ELF-1 (cell line): ENCODE measurements at regions not wholly inside any gene's neighbourhood (a gene's known extent, or its start where the extent isn't known, plus 50 kb on each side); places are given as distances from the start of the nearest gene placed in this dataset.
"Not testable (repeated sequence)": the region's sequence is repeated elsewhere in the genome, so short reads cannot be mapped to it uniquely, and the experiment has no call there.

Experiments
- DNase-seq: peaks from one replicate; pipeline ENCODE4 v3.0.0-alpha.2; 2016; ENCODE audit warnings: low read depth, low spot score

DNA sequence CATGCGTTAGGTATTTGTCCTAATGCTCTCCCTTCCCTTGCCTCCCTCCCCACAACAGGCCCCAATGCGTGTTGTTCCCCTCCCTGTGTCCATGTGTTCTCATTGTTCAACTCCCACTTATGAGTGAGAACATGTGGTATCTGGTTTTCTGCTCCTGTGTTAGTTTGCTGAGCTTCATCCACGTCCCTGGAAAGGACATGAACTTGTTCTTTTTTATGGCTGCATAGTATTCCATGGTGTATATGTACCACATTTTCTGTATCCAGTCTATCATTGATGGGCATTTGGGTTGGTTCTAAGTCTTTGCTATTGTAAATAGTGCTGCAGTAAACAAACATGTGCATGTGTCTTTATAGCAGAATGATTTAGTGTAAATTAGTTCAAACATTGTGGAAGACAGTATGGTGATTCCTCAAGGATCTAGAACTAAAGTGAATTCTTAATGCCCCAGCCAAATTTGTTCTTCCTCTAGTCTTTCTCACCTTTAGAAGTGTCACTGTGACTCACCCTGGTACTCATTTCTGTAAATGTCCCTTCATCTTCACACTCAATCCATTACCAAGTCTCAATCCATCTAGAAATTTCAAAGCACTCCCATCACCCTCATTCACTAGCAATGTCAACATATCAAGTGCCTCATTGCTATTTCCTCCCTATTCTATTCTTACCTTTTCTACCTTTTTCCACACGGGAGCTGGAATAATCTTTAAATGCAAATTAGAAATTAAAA, 123.9 kb downstream of the MREG start:
- DNase-seq: not testable (repeated sequence)

DNA sequence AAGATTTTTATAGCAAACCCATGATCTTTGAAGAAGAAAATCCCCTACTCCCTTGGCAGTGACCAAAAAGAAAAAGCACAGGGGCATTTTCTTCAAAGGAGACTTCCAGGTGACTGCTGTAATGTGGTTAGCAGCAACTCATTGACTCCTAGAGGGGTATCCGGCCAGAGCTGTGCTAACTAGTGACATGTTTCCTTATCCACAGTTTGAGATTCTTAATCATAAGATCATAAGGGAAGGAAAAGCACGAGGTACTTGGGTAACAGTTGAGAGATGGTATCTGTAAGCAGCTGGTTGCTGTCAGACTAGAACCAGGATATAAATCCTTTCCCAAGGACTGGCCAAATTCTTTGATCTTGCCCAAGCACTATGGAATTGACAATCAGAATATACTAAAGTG, 124.7 kb downstream of the MREG start:
- DNase-seq: no peak

DNA sequence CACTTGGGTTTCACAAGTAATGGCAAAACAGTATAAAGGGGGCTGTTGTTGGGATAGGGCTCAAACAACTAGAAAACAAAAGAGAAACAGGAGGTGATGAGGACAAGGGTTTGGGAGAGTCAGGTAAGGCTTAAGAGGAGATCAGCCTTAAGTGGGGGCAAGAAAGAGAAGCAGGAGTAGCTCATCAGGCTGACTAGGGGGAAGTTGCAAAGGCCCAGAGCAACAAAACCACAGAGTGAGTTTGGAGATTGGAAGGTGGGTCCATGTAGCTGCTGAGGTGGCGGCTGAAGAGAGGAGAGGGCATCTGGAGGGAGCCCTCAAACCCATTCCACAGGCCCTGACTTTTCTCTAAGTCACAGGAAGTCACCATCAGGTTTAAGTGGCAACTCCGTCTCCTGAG, 126.0 kb downstream of the MREG start:
- no peak for DNase-seq

DNA sequence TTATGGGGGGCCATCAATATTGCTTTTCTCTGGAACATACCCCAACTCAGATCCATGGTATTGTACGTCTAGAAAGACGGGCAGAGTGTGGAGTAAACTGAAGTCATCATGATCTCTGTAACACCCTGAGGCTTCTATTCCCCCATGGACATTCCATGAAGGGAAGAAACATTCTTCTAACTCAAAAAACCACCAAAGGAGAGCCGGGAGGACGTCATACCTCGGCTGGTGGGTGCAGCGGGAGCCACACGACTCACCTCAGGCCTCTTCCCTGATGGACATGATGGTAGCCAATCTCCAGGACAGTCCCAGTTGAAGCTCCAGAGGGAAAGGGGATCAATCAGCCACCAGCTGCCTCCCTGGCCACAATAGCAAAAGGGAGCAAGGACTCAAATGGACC, 127.3 kb downstream of the MREG start:
- DNase-seq: no peak

DNA sequence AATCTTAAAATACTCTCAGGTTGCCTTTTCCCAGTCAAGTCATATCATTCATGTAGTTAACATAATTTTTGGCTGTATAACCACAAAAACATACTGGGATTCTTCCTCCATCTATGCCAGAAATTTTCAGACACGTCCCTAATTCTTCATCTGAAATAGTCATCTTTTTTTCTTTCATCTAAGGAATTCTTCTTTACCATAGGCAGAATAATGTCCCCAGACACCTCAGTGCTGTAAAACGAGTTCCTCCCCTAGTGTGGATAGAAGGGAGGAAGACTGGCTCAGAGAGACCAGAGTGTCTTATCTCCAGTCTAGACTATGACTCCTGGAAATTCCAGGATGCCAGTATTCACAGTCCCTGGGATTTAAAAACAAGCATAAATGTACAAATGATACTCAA, 127.8 kb downstream of the MREG start:
- DNase-seq: no peak

DNA sequence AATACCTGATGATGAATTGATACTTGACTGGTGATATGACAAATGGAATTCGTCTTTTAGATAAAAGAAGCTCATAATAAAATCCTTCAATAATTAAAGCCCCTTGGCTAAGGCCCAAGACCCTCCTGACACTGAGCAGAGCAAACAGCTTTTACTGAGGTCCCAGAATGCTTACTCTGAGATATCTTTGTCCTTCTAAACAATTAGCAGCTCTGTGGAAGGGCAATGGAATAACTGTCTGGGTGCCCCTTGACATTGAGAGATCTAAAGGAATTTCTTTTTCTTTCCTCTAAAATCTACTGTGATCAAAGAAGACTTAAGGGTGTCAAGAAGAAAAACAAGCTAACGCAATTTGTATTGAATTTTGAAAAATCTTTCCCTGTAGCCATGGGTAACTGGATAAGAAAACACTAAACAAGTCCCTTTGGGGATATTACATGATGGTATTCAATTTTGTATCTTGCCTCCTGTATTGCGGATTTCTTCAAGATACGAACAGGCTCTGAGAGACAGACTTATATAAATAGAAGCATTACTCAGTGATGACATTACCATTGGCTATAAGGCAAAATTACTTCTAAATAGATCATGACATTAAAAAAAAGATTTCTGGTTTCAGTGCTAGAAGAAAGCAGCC, 128.8 kb downstream of the MREG start:
- no peak for DNase-seq

DNA sequence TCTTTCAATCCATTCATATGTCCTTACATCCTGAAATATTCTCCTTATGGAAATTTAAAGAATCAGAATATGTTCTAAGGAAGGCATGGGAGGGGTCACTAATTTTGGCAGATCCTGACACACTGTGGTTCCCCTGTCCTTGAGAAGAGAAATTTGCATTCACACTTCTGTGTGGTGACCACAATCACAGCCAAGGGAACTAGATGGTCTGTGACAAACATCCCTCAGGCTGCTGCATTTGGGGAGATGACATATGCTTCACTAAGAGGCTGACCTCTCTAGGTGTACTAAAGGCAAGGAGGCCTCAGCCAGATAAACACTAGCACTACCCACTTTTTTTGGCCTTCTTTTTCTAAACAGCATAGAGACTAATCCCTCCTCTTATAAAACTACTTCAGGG, 129.6 kb downstream of the MREG start:
- no peak for DNase-seq

DNA sequence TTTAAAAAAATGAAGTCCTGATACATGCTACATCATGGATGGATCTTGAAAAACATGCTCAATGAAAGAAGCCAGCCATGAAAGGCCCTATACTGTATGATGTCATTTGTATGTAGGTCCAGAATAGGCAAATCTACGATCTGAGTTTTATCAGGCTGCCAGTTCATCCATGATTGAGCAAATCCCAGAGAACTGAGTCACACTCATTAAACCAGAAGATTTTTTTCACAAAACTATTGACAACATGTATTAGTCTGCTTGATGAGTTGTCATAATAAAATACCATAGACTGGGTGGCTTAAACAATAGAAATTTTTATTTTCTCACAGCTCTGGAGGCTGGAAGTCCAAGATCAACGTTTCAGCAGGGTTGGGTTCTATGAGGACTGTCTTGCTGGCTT, 130.7 kb downstream of the MREG start:
- no peak for DNase-seq

DNA sequence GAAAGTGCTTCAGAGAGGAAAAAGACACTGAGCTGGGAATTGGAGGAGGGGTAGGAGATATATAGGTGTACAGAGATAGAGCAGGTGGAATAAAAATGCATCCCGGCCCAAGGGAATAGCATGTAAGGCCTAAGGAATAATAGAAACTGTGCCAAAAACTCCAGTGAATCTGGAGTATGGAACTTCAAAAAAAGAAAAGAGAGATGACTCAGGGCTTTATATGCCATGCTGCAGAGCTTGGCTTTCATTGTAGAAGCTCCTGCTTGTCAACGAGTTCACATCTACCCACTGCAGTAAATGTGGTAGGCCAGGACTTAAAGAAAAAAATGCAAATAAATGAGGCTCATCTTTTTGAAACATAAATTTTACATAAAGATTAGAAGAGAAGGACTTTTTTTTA, 131.8 kb downstream of the MREG start:
- DNase-seq: no peak

DNA sequence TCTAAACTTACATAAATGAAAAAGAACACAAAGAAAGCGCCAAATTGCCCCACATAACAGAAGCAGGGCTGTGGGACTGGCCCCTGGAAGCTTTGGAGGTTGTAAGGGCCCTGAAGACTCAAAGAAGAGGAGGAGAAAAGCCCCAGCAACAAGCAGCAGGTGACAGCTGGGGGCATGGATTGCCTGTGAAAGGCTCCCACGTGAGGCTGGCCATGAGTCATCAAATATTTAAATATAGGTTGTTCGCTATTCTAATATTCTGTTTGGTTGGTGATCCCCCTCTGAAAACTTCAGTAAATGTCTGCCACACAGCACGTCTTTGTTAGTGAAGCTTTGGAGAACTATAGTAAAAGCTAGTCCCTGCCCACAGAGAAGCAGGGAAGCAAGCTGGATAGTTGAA, 132.4 kb downstream of the MREG start:
- DNase-seq: no peak

DNA sequence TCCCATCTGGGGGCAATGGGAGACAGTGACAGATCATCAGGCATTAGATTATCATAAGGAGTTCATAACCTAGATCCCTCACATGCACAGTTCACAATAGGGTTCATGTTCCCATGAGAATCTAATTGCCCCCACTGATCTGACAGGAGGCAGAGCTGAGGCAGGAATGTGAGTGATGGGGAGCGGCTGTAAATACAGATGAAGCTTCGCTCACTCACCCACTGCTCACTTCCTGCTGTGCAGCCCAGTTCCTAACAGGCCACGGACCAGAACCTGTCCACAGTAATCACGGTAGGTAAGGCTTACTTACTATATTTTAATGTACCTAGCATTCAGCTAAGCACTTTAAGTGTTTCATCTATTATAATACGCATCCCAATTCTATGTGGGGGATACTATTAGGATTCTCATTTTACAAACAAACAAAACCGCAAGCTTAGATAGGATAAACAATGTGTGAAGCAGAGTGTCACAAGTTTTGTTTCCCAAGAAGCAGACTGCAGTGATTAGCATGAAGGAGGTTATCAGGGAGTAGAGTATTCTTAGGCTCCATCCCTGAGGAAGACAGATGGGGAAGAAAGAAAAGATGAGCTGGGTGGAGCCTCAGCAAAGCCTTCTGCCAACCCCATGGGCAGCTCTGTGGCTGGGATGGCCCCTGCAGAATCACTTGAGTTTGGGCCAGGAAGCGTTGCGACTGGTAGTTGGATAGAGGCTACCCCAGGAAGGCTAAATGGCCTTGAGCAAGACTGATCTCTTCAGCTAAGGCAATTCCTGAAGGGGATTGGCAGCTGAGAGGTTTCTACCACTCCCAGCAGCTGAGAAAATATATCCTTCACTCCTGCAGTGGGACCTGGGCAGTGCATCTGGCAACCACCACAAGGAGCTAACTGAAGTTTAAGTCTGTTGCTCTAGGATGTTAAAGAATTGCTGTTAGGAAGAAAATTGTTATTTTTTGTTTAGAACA, 133.1 kb downstream of the MREG start:
- no peak for DNase-seq

DNA sequence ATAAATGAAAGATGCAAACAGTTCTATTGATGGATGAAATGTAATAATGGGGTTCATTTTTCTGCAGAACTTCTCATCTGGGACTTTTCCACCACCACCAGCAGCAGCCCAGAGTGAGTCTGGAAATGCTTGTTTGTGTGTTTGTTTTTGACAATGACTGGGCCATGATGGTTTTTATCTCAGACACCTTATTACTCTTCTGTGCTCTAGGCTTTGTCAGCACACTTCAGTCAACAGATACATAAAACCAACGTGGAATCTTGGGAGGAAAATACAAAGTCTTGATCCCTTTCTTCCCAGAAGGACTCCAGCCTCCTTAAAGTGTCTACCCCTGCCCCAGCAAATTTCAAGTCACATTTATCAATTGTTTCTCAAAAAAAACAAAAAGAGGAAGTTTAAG, 134.0 kb downstream of the MREG start:
- DNase-seq: no peak

DNA sequence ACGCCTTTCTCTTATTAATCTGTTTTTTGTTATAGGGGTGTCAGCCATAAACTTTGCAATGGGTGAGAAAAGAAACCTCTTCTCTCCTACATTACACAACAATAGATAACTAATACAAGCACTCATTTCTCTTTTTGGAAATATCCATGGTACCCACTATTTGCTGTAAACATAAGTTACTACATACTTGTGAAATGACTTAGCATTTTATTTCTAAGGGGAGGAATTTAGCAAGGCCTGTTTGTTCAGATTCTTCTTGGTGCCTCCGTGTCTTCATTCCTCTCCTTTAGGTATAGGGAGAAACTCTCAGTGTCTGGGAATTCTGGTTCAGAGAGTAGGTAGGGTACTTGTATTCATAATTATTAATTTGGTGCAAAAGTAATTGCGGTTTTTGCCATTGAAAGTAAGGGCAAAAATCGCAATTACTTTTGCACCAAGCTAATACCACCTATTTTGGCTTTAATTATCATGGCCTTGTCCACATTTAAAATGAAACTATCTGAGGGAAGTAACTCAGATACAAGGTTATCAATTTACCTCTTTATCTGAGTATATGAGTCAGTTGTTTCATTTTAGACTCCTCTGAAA, 134.8 kb downstream of the MREG start:
- no peak for DNase-seq

DNA sequence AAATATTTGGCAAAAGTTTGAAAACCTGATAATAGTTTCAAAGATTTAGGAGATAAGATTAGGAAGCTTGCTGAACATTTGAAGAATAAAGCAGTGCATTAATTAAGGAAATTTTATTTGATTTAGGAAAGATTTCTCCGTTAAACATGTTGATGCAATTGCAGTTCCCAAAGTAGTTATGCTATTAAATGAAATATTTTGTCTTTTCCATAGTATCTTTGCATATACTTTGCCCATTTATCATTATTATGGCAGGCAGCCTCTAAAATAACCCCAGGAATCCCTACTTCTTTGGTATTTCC, 136.5 kb downstream of the MREG start:
- no peak for DNase-seq

DNA sequence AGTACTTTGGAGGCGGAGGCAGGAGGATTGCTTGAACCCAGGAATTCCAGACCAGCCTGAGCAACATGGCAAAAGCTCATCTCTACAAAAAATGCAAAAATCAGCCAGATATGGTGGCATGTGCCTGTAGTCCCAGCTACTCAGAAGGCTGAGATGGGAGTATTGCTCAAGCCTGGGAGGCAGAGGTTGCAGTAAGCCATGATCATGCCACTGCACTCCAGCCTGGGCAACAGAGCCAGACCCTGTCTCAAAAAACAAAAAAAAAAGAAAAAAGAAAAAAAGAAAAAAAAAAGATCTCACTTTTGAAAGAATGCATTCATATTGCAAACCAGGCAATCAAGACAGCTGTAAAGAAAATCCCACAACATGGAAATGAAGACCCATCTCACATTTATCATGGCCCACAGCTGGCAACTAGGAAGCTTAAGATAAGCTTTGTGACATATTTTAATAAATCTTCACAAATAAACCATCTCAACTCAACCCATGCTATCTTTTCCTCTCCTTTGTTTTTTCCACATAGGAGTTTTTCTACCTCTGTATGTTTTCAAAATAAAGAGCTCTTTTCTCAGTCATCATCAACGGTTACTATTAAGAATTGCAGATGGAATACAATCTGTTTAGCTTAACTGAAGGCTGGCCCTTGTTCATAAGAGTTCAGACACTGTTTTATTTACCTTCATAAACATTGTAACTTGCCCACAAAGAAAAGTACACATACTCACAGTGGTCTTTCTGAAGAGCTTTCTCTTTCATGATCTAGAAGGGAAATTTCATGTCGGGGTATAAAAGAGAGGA, 137.0 kb downstream of the MREG start:
- no peak for DNase-seq

DNA sequence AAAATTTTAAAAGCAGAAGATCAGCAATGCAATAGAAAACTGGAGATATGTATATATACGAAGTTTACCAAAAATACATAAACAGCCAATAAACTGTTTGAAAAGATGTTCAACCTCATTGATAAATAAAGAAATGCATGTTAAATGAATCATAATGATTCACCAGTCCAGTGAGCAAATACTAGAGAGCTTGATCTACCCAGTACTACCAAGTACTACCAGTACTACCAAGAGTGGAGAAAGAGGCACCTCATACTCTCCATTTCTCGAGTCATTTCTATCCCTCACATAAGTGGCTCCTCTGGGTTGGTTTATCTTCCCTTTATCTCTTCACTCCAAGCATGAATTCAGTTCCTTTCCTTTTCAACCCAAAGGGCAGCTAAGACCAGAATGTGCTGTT, 138.9 kb downstream of the MREG start:
- no peak for DNase-seq

DNA sequence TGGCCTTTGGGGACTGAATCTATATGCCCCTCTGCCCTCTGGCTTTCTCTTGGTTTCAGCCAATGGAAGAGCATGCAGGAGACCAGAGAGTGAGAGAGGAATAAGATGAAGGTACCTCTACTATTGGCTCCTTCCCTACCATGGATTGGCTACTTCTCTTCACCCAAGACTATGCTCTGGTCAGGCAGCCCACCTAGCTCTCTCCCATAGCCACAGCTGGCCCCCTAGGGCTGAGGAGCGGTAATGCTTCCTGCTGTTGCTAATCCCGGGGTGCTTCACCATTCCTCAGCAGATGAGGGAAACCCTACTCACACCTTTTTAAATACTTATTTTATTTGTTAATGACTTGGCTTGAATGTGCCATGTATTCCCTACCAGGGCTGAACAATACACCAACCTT, 142.4 kb downstream of the MREG start:
- peak; percentile 39 for DNase-seq

DNA sequence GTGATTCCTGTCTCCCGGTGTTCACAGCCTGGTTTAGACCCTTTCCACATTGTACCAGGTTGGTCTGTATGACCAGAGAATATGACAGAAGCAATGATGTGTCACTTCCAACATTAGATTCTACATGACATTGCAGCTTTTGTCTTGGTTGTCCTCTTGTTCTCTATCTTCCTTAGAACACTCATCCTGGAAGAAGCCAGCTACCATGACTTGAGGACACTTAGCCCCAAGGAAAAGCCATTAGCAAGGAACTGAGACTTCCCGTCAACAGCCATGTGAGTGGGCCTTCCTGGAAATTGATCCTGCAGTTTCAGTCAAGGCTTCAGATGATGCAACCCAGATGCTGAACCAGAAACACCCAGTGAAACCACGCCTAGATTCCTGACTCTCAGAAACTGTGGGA, 143.3 kb downstream of the MREG start:
- peak; percentile 39 for DNase-seq

DNA sequence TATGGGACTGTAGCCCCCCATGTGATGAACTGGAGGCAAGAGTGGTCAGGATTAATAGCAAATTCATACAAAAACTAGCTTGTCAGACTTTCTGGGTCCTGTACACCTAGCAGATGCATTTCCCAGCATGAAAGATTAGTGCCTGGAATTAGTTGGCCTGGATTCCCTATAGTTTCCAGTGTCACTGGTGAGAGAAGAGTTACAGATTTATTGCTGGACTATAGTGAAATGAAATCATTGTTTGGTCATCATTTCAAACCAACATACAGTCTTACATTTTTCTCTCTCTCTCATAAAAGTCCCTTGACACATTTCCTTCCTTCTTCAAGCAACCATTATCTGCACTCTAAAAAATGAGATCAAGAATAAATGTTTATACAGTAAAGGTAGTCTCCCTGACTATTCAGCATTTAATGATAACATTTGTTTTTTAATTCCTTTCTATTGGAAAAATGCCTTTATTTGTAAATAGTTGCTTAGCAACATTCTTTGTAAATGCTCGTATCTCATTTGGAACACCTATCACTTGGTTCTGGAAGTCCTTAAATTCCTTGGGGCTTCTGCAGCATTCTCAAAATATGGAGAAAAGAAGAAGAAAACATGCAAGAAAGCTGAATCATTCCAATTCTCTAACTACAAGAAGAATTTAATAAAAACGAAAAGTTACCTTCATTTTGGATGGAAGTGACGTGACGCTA, 144.4 kb downstream of the MREG start:
- DNase-seq: no peak

DNA sequence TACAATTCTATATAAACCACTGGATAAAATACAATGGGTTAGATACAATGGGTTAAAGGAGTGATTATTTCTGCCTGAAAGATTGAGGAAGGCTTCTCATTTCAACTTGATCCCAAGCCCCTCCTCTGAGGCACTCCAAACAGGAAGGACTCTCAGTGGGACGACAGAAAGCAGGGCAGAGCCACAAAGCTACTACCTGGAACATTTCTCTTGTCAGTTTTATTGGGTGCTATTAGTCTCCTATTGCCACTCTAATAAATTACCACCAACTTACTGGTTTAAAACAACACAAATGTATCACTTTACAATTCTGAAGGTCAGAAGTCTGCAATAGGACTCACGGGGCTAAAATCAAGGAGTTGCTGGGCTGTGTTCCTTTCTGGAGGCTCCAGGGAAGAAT, 146.7 kb downstream of the MREG start:
- no peak for DNase-seq

DNA sequence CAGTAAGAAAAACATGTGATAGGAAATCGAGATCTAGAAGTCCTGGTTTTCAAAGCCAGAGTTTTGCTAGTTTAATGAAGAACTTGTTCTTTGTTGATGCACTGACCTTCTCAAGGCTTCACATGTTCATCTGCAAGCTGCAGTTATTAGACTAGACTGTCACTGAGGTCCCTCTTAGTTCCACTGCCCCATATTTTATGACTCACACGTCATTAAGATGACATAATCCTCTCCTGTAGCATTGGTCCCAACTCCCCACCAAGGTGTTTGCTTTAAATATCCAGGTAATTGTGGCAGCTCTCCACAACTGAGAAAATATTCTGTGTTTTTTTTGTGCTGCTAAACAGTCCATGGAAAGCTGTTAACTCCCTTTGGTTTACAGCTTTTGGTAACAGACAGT, 149.7 kb downstream of the MREG start:
- DNase-seq: no peak
